ENCODE measurements at regions not wholly inside any gene's neighbourhood (a gene's known extent, or its start where the extent isn't known, plus 50 kb on each side); places are given as distances from the start of the nearest gene placed in this dataset.
"Not testable (repeated sequence)": the region's sequence is repeated elsewhere in the genome, so short reads cannot be mapped to it uniquely, and the experiment has no call there.

DNA sequence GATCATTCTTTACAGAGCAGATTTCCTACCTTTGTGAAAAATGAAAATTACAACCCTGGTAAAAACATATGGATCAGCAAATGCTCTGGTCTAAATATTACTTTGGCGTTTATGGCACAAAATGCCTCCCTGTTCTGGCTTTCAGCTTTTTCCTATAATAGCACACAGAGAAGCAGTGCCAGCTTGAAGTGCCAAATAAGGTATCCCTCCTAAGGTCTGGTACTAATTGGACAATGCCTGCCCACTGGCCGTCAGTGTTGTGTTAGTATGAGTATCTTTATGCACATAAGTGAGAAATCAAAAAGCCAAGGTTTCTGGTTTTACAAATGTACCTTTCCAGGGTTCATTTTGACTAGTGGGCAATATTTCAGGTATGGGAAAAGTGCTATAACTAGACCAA lies 1293.7 kb upstream of the FAM98A start:
- no peak for DNase-seq

DNA sequence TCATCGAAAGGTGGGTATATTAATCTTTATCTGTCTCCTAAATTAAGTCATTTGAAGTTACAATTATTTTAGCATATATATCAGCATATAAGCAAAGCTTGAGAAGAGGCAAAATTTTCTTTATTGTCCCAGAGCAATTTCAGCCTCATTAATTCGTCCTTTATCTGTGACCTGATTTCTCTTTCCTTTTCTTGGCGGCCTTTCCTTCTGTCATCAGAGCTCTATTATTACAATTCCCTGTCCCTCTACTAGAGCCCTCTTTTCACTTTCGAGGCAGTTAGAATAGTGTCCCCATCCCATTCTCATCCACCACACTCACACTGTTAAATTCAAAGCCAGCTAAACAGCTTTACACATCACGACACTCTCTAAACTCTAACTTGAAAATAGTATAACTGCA lies 1293.2 kb upstream of the FAM98A start:
- no peak for DNase-seq

DNA sequence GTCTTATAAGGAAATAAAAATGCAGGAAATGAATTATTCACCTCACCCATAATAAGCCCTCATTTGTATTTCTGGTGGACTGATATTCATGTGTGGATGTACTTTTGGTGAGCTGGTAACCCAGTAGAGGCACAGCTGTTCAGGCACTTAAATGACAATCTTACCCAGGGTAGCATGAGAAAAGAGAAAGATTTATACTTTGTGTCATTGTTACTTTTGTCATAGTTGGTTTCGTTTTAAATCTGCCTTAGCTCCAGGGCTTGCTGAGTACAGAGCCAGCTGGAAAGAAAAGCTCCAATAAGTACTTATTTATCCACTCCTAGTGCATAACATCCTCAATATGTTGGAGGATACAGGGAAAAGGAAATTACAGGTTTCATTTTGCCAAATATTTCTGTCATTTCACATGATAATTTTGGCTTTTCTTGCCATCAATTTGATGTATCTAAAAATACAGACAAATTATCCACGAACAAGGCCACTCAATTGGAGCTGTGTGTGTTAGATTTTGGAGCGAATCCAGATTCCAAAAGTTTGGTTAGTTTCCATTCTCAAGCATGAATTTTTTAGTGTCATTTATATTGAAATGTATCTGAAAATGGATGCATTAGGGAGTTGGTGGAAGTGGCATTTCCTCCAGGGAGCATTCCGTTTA lies 1276.1 kb upstream of the FAM98A start:
- no peak for DNase-seq

DNA sequence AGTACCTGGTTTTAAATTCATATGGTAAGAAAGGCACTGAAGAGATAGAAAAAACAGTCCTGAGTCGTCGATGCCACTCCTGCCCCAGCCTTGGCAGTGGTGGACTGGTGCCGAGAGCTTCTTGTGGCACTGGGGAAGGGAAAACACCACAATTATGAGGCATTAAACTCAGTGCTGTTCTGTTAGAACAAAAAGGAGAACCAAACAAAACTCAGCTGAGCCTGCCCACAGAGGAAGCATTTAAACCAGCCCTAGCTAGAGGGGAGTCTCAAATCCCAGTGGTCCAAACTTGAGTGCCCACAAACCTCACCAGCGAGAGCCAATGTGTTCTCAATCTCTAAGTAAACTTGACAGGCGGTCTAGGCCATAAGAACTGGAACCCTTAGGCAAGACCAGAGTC lies 1254.5 kb upstream of the FAM98A start:
- DNase-seq: no peak

DNA sequence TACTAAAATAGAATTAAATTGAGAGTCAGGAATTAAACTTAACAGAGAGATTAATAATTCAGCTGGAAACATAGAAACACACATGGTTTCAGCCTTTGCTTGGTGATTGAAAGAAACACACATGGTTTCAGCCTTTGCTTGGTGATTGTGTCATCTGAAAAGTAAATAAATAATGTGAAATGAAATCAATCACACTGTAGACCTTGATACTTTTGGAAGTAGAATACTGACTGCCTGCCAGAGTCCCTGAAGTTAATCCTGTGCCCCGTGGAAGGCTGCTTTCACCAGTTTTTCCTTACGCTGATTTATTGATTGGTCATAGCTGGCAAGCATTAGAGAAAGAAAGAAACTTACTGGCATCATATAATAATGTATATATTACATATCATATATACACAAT lies 1252.7 kb upstream of the FAM98A start:
- no peak for DNase-seq

DNA sequence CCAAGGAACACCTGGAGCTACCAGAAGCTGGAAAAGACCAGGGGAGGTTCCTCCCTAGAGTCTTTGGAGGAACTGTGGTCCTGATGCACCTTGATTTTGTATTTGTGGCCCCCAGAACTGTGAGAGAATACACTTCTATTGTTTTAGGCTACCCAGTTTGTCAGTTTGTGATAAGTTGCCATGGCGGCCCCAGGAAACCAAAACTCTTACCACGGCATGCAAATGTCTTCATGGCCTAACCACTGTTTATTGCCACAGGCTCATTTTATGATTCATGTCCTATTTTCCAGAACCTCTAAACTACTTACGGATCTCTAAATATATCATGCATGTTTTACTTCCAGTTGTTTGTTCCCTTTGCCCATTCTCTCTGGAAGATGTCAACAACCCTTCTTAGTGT lies 1250.7 kb upstream of the FAM98A start:
- DNase-seq: no peak

DNA sequence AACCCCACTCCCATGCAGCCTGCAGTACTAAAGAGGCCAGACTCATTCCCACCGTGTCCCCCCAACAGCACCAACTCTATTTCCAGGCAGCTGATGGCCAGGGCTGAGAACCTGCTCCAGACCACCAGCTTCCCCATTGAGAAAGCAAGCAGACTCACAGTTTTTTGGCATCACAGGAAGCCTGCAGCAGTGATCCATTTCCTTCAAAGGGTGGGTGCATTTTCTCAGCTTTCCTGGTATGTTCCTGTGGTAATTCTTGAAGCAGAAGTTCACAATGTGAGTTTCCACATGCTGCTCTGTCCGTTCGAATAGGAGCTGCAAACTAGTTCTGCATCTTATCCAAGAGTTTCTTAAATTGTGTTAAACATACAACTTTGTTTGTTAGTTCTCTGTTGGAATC lies 1249.6 kb upstream of the FAM98A start:
- no peak for DNase-seq

DNA sequence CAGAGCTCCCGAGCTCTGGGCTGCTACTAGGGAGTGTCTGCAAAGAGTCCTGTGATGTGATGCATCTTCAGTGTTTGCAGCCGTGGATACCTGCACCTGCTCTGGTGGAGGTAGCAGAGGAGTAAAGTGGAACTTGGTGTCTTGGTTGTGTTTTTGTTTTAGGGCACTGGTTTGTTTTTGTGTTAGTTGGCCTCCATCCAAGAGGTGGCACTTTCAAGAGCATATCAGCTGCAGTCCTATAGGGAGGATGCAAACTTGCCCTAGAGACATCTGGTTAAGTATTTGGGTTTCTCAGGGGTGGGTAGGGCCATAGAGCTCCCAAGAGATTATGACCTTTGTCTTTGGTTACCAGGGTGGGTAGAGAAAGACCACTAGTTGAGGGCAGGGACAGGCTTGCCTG lies 1249.0 kb upstream of the FAM98A start:
- no peak for DNase-seq

DNA sequence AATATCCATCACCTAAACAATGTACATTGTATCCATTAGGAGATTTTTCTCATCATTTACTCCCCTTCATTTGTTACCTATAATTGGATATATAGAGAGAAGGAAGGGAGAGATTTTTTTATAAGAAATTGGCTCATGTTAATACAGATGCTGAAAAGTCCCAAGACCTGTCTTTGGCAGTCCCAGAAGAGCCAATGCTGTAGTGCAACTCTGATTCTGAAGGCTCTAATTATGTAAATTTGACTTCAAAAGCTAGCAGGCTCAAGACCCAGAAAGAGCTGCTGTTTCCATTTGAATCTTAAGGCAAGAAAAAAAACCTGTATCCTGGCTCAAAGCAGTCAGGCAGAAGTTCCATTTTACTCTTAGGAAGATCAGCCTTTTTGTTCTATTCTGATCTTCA lies 1245.5 kb upstream of the FAM98A start:
- no peak for DNase-seq

DNA sequence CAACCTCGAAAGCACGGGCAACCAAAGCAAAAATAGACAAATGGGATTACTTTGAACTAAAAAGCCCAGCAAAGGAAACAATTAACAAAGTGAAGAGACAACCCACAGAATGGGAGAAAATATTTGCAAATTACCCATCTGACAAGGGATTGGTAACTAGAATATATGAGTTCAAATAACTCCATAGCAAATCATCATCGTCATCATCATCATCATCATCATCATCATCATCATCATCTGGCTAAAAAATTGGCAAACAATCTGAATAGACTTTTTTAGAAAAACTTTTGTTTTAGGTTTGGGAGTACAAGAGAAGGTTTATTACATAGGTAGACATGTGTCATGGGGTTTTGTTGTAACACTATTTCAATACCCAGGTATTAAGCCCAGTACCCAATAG lies 1239.3 kb upstream of the FAM98A start:
- no peak for DNase-seq

DNA sequence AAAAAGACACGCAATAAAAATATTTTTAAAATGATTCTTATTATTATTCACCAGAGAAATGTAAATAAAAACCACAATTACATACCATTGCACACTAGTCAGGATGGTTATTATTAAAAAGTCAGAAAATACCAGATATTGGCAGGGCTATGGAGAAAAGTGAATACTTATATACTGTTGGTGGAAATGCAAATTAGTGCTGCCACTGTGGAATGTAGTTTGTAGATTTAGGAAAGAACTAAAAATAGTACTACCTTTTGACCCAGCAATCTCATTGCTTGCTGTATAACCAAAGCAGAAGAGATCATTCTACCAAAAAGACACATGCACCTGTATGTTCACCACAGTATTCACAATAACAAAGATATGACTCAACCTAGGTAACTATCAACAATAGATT lies 1237.3 kb upstream of the FAM98A start:
- DNase-seq: no peak

DNA sequence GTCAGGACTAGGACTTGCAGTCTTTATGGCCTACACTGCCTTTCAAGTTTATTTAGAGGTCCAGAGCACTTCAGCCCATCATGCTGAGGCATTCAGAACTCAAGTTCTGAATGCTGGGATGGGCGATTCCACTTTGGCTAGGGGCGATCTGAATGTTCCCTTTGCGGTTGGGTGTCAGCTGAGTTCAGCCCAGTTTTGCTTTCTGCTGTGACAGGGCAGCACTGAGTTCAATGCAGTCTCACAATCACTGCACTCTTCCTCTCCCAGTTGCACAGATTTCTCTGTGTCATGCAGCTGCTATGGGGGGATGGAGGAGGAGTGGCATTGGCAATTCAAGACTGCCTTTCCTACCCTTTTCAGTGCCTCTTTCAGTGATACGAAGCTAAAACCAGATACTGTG lies 1232.0 kb upstream of the FAM98A start:
- DNase-seq: no peak

DNA sequence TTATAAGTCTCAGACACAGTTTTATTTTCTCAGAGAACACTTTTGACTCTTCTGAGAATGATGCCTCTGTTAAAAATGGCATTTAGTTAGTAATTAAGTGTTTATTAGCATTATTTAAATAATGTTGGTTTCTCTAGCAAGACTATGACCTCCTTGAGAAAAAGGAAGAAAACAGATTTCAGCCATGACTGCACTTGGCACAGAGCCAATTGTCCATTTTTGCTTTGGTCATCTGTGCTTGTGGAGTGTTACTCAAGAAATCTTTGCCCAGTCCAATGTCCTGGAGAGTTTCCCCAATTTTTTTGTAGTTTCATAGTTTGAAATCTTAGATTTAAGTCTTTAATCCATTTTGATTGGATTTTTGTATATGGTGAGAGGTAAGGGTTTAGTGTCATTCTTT lies 1229.4 kb upstream of the FAM98A start:
- DNase-seq: no peak

DNA sequence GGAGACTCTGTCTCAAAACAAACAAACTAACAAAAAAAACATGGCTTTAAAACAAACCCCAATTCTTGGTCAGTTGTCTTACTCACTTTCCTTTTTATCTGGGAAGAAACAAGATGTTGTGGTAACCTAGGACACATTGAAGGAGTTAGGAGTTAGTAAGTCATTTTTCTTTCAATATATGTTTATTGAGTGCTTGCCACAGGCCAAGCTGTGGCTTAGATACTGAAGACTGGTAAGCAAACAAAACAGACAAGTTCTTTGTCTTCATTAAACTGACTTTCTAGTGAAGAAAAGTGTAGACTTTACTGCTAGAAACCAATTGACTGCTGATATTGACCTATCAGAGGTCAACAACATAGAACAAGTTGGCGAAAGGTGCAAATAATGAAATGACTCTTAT lies 1228.3 kb upstream of the FAM98A start:
- DNase-seq: no peak

DNA sequence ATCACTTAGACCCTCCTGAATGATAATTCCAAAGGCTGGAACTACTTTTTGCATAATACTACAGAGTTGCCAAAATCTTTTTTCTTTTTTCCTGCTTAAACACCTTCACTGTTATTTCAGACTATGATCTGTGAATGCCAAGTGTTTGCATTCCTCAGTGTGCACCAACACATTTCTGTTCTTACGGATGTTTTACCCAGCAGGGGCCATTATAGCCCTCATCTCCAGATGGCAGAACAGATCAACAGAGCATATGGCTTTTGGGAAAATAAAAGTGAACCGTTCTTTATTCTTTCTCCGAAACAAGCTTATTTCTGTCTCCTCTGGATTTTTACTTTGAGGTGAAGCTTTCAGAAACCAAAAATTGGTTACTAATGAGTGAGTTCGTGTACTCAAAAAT lies 1226.6 kb upstream of the FAM98A start:
- DNase-seq: no peak

DNA sequence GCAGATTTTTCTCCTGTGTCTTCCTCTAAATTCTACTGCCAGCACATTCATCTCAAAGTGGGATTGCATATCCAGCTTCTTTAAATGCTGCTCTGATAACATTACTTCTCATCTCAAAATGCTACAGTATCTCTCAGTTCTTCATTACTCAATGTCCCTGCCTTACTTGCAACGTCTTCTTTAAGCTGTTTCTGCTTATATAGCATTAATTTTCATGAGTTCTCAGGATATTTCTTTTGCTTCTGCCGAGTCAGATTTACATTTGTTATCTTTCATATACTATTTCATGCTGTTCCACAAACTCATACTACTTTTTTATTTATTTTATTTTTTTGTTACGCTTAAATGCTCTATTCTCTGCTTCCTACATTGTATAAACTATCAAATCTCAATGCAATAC lies 1223.5 kb upstream of the FAM98A start:
- DNase-seq: no peak

DNA sequence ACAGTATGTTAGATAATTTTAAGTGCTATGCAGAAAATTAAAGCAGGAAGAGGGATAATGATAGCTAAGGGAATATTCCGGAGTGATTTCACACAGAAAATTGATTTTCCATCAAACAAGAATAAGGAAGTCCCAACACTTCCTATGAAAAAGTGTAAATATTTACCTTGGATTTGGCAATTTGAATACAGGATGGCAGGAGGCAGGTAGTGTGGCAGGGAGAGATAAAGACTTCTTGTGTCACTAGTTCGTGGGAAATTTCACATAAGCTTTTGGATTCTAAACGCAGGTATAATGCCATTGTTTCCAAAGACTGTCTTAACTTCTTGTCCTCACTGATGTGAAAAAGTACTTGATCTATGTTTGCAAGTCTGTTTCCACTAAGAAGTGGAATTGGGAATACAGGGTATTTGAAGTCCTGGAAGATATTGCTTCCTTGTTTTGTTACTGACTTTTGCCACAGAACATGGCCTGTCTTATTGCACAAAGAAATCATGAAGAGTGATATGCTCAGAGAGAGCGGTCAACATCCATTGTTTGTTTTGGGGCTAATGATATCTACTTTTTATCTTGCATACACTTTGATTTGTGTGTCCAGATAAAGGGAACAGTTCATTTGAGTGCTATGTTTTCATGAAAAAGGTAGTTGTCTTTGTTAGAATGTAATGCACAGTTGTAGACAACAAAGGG lies 1216.1 kb upstream of the FAM98A start:
- DNase-seq: no peak

DNA sequence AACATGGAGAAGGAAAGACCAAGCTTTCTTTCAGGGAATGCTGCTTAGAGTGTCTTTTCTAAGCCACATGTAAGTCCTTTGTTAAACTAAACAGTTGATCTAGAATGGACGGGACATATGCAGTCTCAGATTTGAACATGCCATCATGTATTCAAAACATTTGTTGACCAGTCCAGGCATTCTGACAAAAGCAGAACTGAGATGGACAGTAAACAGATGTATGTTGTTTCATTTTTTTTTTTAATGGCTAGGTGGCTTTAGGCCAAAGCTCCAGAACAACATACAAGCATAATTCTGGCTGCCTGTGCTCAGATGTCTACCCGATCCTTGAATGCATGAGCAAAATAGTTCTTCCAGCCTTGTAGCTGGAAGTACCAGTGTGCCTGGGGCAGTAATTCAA lies 1211.4 kb upstream of the FAM98A start:
- no peak for DNase-seq

DNA sequence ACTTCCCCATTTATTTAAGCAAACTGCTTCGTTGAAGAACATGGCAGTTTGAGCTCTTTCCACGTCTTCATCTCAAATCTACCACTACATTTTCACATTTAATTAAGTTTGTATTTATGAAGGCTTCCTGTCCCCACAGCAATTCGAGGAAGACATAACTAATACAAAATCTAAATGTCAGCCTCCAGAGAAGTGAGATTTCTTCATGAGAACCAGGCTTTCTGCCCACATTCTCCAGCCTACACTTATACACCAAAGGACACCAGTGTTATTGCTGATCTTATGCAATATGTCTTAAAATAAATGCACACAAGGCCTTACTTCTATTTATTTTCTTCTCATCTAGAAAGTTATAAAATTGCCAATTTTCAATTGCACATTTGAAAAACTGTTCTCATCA lies 1209.3 kb upstream of the FAM98A start:
- DNase-seq: no peak

DNA sequence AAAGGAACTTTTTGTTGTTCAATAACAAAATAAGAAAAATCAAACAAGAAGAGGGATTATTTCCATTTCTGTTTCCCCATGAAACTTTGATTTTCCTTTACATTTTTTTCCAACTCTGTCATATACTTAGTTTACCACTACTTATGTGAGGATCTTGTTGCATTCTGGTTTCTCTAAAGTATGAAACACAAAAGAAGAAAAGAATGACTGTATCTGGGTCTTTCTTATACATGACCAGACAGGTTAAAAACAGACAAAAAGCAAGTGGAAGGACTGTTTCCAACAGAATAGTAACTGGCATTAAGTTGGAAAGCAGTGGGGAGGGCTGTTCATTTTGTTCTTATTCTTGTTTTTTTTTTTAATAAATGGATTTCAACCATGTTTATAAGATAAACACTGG lies 1207.8 kb upstream of the FAM98A start:
- DNase-seq: no peak

DNA sequence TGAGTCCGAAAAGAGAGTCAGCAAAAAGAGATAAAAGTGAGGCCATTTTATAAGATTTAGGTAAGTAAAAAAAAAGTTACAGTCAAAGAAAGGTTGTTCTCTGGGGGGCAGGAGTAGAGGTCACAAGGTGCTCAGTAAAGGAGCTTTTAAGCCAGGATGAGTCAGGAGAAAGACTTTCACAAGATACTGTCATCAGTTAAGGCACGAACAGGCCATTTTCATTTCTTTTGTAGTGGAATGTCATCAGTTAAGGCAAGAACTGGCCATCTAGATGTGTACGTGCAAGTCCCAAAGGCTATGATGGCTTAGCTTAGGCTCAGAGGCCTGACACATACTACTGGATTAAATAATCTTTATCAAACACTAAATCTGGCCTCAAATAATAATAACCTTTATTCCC lies 1207.3 kb upstream of the FAM98A start:
- DNase-seq: no peak

DNA sequence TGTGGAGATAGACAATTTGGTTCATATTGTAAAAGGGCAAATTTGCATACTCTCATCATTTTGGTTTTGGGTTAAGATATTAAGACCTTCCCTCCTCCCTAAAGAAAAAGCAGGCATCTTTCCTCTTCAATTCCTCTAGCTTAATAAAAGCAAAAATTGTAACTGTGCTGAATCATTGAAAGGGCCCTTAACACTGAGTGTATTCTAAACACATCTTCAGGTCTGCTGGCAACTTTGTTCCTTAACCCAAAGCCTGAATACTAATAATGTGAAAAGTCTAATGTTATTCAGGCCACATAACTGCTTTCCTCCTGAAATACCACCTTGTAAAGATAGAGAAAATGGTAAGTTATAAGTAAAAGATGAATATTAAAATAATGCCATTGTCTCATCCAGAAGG lies 1200.5 kb upstream of the FAM98A start:
- no peak for DNase-seq

DNA sequence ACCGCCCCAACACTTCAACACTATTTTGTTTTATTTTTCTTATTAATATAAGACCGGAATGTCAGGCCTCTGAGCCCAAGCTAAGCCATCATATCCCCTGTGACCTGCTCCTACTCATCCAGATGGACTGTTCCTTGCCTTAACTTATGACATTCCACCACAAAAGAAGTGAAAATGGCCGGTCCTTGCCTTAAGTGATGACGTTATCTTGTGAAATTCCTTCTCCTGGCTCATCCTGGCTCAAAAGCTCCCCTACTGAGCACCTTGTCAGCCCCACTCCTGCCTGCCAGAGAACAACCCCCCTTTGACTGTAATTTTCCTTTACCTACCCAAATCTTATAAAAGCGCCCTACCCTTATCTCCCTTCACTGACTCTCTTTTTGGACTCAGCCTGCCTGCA lies 1196.5 kb upstream of the FAM98A start:
- DNase-seq: not testable (repeated sequence)

DNA sequence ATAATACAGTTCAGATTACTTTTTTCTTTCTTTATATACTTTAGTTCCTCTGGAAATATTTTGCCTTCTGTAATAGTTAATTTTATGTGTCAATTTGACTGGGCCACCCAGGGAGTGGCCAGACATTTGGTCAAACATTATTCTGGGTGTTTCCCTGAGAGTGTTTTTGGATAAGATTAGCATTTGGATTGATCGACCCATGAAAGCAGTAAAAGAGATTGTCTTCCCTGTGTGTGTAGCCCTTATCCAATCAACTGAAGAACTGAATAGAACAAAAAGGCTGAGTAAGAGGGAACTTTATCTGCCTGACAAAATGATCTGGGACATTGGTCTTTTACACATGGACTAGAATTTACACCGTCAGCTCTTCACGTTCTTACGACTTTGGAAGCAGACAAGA lies 1190.1 kb upstream of the FAM98A start:
- DNase-seq: no peak

DNA sequence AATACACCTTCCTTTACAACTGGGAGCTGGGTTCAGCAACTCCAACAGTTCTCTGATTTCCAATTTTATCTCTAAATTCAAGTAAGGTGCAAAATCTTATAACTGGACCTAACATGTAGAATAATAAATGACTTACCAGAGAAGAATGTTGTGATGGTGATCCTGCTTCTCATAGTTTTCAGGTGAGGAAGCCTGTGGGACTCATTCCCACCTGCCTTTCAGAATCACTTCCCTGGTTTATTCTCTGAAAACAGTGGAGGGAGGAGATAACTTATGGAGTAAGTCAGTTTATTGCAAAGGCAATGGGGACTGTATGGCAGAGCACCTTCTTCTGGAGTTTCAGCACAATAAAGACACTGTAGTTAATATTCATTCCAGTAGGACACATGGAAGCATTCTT lies 1188.2 kb upstream of the FAM98A start:
- no peak for DNase-seq
